ENCODE measurements at regions not wholly inside any gene's neighbourhood (a gene's known extent, or its start where the extent isn't known, plus 50 kb on each side); places are given as distances from the start of the nearest gene placed in this dataset.
"Not testable (repeated sequence)": the region's sequence is repeated elsewhere in the genome, so short reads cannot be mapped to it uniquely, and the experiment has no call there.

DNA sequence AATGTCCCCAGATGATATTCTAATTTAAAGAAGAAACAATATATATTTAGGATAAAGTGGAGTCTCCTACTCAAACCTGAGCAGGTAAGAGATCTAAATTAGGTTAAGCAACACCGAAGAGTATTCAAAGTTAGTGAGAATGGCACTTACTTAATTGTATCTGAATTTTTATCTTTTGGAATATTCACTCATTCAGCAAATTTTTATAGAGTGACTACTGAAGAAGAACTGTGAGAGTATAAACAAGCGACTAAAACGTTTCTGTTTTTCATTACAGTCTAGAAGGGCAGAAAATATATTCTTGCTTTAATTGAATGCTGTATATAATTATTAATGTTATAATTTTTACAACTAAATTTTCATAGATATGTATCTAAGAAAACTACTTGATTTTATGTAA is 567.7 kb upstream of the TBL1XR1 start:
- no peak for DNase-seq

DNA sequence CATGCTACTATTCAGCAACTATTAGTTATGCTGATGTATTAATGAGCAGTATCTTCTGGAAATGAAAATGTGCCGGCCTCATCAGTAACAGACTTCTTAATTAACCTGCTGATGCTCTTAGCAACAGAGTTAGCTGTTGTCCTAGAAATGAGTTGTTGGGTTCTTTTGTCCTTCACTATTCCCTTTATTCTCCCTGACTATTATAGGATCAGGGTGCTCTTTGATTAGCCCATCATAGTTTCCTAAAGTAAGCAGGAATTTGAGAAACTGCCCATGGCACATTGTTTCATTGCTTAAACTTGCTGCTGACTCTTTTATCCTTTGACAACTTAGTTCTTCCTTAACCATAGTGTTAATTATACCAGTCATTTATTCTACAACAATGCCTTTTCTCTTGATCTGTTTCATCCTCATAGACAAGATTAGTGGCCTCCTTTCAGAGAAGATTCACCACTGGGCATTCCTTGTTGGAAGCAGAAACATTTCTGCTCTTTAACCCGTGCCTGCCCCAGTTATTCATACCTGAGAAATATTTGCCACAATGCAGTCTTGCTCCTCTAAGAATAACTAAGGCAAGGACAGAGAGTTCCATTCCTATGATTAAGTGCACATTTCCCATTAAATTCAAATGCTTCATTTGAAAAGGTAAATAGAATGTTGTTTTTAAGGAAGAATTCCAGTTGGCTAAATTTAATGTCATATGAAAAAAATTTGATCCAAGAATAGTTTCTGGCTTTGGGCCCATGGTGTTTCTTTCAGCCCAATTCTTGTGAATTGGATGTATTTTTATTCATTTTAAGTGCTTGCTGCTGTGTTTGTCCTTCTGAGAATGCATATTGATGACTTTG is 573.3 kb upstream of the TBL1XR1 start:
- no peak for DNase-seq

DNA sequence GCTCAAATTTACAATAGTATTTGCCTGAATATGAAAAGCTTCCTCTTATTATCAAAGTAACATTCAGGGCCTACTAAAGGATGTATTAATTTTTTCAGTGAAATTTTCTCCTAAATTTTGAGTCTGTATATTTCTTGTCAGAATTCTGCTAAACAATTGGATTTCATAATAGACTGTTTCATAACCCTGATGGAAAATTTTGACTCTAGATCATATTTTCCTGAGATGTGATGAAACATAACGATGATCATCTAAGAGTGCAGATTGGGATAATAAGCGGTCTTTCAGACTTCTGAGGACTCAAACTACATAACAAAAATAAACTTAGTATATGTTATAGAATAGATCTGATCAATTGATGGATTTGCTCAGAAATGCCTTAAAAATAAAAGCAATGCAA is 574.5 kb upstream of the TBL1XR1 start:
- no peak for DNase-seq

DNA sequence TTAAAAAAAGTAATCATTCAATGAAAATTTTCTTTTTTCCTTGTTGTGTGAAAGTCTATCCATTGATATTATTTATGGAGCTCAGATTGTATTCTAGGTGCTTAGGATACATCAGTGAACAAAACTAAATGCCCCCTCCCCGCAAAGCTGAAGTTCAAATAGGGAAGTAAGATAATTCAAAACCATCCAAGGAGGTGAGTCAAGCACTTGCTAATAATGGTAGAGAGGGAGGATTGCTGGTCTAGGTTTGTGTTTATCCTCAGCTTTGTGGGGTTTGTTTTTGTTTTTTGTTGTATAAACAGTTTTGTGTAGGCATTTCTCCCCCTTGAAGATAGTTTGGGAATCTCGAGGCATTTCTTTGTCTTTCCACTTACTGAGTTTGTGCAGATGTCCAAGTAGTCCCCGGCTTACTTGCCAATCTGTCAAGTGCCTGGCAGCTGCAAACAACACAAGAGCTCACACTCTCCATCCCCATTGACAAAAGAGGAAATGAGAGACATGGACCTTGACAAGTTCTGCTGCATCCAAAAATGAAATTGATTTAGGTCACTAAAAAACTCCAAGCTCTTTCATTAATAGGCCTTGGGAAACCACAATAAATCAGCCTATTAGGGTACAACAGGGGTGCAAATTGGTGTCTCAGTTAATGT is 575.8 kb upstream of the TBL1XR1 start:
- no peak for DNase-seq

DNA sequence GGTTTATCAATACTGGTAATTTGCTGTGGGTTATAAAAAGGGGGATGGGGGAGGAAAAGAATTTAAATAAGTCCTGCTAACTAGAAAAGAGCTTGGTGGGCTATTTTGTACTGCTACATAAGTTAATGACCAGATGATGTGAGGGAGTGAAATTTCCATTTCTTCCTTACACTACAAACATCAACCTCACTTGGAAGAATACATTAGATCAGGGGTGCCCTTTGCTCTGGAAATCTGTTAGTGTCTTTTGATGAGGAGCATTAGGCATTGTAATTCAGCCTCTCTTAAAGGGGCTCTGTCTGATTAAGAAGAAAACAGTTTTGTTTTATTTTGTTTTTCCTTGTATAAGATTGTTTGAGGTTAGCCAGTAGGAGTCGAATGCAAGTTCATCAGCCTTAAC is 576.4 kb upstream of the TBL1XR1 start:
- DNase-seq, result no peak

DNA sequence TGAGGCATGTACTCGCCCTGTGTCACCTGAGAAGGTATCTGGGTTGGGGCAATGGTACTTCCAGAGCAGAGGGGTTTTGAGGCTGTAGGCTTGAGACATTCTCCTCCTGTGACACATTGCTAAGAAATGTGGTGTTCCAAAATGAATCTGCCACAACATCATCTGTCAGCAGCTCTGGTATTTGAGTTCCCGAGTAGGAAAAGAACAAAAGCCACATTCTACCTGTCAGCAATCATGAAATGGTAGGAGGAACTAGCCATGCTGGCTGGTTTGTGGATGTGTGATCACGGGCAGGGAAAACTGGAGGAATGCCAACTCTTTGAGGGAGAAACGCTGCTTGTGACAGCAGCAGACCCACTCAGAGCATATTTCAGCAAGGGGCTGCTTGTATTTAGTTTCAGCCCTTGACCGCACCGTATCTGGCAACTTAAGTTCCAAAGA is 579.4 kb upstream of the TBL1XR1 start:
- no peak for DNase-seq

DNA sequence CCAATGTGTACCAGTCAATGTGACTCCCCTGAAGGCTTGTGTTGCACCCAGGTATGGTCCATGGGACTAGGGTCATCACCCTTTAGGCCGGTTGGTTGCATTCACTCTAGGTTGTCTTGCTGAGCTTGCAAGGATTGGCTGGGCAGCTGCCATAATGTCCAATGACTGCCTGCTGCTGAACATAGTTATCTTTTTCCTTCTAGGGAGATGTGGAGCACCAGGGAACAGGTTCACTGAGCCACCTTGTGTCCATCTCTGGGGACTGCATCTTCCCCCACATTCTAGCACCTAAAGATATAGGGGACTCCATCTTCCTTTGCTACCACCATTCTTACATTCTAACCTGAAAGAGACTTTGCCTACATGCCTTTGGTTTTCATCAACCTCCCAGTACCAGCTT is 580.4 kb upstream of the TBL1XR1 start:
- DNase-seq, result peak; percentile 6 to 58

DNA sequence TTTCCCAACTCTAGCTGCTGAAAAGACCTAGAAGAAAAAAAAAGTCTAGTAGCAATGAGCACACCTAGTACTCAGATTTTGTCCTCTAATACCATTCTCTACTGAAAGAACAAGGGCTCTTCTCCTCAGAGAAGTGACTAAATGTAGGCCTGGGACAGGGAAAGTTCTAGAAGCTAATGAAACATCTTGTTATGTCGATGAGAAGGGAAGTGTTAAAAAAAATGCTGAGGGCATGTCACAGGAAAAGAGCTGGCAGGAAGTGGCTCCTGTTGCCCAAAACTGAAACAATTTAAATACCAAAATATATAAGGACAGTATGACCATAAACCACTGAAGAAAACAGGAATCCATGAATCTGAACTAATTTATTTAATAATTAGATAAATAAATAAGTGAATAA is 581.4 kb upstream of the TBL1XR1 start:
- DNase-seq, result no peak

DNA sequence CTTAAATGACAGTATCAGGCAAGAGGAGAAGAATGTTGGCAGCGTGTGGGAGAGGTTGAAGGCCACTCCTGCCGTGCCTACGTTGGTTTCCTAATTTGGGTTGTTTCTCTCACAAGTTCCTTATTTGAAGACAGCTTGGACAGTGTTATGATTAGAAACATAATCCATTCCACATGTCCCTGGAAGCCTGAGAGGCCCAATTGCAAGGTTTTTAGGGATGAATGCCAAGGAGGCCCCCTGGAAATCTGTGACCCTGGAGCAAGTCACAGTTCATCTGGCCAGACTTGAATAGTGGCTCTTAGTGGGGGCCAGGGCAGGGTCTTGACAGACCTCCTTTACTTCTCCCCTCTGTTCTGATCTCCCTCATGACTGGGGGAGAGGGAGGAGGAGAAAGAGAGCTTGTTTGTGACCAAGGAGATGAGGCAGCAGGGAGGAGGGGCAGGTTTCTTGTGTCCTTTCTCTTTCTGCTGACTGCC is 584.4 kb upstream of the TBL1XR1 start:
- DNase-seq, result no peak

DNA sequence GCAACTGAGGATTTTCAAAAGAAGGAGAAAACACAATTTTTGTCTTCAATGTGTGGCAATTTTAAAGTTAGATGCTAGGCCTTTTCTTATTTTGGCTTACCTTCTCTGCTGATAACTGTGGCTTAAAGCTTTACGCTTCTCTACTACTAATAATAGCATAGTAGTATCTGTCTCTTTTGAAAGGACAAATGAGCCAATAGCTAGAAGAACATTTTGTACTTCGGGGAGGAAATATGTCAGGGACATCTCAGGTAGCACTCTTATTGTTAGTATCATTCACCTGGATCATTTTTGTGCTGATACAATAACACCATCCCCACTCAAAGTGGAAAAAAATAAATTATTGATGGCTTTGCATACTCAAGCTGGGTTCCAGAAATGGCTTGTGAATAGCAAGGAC is 586.1 kb upstream of the TBL1XR1 start:
- DNase-seq, result no peak

DNA sequence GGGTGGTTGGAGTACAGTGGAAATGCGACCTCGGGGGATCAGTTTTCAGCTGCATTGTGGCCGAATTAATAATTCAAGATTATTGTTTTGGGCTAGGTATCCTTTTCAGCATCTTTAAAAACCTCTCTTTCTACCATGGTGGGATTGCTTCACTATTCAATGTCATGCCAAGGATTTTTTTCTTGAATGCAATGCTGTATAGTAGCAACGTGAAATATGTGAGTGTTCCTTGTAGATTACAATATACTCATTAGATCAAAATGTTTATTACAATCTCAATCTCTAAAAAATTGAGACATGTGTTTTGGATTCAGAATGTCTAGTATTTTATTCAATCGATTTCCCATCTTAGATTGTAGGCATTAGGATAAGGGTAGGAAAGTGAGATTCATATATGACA is 586.5 kb upstream of the TBL1XR1 start:
- no peak for DNase-seq

DNA sequence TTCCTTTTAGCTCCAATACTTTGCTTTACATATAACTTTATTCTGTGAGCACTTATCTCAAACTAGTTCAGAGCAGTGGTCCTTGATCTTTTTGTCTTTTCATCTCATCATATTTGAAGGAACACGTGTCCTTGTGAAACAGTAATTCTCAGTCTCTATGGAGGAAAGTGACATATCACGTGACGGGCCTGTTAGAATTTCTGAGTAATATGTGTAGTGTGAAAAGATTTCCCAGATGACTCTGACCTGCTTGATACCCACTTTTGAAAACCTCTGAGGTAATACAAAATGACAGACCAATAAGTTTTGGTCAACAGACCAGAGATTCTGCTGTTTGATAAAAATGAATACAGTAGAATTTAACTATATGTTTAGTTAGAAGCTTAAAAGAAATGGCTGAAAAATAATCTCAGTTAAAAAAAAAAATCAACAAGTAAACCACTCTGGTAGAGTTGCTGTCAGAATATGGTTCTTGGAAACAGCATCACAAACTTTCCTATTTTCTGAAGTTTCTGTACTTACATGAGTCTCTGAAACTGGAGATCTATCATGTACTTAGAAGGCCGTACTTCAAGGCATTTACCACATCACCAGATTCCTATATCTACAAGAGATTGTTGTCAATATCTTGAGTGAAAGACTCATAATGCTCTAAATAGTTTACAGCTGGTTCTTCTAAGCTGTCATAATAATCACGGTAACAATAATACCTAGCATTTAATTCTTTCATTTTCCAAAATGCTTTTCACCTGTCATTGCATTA is 590.2 kb upstream of the TBL1XR1 start:
- DNase-seq, result no peak

DNA sequence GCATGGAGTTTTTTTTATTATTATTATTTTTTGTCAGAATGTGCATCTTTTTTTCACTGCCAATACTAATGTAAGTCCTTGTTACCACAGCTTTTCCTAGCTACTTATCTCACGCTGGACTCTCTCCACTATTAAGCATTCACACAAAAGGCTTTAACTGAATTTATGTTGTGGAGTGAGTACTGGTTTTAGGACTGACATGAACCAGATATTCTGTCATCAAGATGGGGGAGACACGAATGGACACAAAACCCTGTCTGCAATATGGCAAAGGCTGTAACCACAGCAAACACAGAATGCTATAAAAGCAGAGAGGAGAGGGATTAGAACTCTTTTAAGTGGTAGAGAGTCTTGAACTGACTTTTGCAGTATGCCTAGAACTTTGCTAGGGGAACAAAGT is 592.2 kb upstream of the TBL1XR1 start:
- DNase-seq, result no peak

DNA sequence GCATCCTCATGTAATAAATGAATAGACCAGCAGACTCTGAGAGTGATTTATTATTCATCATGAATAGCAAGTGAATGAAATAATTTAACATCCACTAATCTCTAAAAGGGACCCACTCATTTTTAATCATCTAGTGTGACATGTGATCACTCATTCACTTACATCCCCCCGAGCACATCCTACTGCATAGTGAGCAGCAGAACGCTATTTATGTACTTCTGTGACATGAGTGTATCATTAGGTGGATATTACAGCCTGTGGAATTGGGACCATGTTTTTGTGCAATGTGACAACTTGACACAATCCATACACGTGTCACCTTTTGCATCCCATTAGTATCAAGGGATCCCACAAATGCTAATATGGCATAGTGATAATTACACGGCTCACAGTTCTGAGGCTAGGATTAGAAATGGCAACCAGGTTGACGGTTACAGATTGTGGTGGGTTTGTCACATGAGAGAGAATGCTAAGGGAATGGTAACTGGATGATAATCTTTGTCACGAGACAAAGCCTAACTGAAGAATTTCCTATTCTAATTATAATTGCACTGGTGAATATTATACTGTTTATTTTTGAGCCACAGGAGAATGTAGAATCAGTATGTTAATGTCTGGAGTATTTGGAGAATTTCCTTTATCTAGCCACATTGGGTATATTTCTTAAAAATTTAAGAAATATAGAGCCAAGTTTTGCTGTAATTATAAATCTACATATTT is 595.2 kb upstream of the TBL1XR1 start:
- no peak for DNase-seq

DNA sequence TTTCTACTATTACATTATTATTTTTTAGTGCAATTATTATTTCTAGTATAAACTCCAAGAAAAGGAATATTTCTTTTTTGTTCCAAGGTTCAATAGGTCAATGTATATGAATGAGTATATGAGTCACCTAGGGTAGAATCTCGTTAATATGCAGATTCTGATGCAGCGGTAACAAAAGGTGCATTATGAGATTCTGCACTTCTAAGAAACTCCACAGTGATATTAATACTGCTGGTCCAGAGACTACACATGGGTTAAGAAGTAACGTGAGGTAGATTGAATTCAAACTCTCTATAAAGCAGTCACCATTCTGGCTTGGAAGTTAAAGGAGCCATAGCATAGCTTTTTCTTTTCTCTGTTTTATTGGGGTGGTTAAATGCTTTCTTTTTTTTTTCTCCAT is 596.2 kb upstream of the TBL1XR1 start:
- DNase-seq, result no peak

DNA sequence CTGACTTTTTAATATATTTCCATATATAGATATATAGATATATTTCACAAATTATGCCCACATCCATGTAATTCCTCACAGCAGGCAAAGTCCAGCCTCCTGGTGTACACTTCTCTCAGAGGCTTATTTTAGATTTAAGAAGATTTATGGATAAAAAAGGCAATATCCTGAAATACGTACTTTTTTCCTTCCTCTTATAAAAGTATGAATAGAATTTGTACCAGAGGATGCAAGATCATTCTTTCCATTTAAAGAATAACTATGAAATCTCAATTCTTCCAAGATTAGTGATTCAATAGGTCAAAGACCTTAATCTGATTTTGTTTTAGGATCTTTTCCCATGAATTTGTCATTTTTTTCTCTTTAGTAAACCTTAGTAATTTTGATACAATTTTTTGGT is 597.9 kb upstream of the TBL1XR1 start:
- DNase-seq, result no peak

DNA sequence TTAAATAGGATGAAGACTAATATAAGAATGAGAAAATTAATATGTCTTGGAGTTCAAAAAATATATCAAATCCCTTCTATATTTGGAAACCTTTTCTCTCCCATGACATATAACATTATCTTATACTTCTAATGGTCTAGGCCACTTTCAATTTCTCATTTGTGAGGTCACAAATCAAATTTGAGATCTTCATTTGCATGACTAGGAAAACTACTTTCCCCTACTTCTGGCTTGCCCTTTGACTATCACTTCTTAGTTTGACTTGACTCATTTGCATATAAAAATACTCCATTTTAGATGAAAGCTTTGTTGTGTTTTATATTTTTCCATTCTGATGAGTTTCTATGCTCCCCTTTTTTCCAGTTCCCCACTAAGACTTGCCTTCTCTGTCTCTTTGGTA is 598.6 kb upstream of the TBL1XR1 start:
- no peak for DNase-seq

DNA sequence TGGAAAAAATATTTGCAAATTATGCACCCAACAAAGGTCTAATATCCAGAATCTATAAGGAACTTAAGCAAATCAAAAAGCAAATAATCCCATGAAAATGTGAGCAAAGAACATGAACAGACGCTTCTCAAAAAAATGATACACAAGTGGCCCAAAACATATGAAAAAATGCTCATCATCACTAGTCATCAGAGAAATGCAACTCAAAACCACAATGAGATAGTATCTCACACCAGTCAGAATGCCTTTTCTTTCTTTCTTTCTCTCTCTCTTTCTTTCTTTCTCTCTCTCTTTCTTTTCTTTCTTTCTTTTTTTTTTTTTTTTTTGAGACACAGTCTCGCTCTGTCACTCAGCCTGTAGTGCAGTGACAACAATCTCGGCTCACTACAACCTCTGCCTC is 602.9 kb upstream of the TBL1XR1 start:
- DNase-seq, result not testable (repeated sequence)

DNA sequence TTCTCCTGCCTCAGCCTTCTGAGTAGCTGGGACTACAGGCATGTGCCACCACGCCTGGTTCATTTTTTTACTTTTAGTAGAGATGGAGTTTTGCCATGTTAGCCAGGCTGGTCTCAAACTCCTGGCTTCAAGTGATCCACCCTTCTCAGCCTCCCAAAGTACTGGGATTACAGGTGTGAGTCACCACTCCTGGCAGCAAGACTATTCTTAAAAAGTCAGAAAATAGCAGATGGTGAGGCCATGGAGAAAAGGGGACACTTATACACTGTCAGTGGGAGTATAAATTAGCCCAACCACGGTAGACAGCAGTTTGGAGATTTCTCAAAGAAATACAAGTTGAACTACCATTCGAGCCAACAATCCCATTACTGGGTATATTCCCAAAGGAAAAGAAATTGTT is 603.3 kb upstream of the TBL1XR1 start:
- DNase-seq, result no peak

DNA sequence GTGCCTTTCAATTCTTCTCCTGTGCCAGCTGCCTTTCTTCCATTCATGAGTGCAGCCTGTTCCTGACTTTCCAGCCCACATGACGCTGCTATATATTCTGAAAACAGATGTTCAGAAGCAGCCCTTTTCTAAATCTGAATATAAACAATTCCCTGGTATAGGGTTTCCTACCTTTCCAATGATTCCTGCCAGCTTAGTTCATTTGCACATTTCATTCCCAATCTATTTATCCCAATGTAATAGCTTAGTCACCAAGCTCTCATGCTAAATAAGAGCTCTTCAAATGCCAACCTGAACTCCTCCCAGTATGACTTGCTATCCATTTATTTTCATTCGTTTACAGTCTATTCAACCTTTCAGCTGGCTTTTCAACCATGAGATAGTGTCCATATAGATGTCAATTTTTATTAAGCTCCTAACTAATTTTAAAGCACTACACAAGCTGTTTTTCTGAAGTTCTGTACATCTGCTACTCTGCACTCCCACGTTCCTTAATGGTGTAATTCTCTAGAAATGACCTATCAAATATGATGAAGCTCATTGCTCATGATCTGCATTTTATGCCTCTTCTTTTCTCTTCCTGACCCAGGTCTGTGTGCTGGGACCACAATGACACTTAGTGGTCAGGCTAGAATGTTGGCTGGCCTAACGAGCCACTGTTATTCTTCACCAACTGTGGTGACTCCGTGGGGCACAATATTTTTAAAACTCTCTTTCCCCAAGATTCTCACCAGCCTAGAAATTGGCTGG is 605.0 kb upstream of the TBL1XR1 start:
- DNase-seq, result no peak

DNA sequence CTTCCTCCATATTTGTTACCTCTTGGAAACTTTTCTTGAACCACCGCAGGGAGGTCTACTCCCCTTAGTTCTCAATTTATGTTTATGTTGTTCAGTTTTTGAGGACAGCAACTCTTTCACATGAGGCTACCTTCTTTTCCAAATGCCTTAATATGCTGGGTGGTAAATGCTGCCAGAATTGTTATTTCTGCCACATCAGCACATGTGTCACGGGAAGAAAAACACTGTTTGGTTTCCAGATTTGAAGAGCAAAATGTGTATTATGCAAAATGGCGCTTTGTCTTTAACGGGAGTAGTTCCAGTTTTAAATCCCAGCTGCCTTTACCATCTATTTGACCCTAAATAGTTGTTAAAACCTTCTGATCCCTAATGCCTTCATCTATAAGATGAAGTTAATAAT is 606.2 kb upstream of the TBL1XR1 start:
- DNase-seq, result no peak

DNA sequence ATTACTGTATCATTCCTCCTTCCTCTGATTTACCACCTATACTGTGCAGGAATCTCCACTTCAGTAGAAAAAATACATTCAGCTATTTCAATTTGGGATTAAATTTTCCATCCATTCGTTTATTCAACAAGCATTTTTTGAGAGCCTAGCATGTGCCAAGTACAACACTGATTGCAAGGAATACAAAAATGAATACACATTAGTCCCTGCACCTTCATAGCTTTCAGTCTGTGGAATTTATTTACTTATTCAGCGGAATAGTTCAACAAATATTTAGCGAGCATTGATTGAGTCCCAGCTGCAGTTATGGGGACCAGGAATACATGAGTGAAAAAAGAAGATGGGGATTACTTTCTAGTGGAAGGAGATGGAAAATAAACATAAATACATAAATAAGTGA is 606.8 kb upstream of the TBL1XR1 start:
- DNase-seq, result no peak

Measured in SW 1271 (cell line).